HUES48 (cell line): ENCODE measurements at regions not wholly inside any gene's neighbourhood (a gene's known extent, or its start where the extent isn't known, plus 50 kb on each side); places are given as distances from the start of the nearest gene placed in this dataset.
"Not testable (repeated sequence)": the region's sequence is repeated elsewhere in the genome, so short reads cannot be mapped to it uniquely, and the experiment has no call there.

ENCODE experiments used
- H3K27ac ChIP-seq: one replicate; pipeline ENCODE4 v1.7.0; 2013; ENCODE audit warnings: low read depth, low read length, inconsistent platforms
- H3K27me3 ChIP-seq: 2 replicates; pipeline ENCODE4 v1.6.1; 2013; ENCODE audit warnings: mild to moderate bottlenecking, low read length; ENCODE audit not compliant: control insufficient read depth, insufficient read depth
- H3K36me3 ChIP-seq: 2 replicates; pipeline ENCODE4 v1.6.1; 2013; ENCODE audit warnings: low read length; ENCODE audit not compliant: control insufficient read depth, insufficient read depth
- H3K4me1 ChIP-seq: 2 replicates; pipeline ENCODE4 v1.6.1; 2013; ENCODE audit warnings: mild to moderate bottlenecking, low read length; ENCODE audit not compliant: control insufficient read depth, insufficient read depth
- H3K4me3 ChIP-seq: 2 replicates; pipeline ENCODE4 v1.5.1; 2013; ENCODE audit warnings: mild to moderate bottlenecking, low read depth, low read length
- H3K9ac ChIP-seq: 2 replicates; pipeline ENCODE4 v1.6.1; 2013; ENCODE audit warnings: mild to moderate bottlenecking, low read depth, low read length, moderate library complexity
- H3K9me3 ChIP-seq: 2 replicates; pipeline ENCODE4 v1.6.1; 2013; ENCODE audit warnings: low read length; ENCODE audit not compliant: control insufficient read depth, insufficient read depth

- H3K27ac ChIP-seq, H3K9ac ChIP-seq, H3K36me3 ChIP-seq, H3K4me3 ChIP-seq, H3K9me3 ChIP-seq, H3K27me3 ChIP-seq, H3K4me1 ChIP-seq: not testable (repeated sequence)
Measured at GRCh38 chr15:44853304-44853950, 103.1 kb upstream of the TERB2 start.

GRCh38 chr15:44854696-44855095 lies 101.8 kb upstream of the TERB2 start:
- H3K4me3 ChIP-seq, H3K9ac ChIP-seq, H3K36me3 ChIP-seq, H3K9me3 ChIP-seq, H3K4me1 ChIP-seq, H3K27ac ChIP-seq, H3K27me3 ChIP-seq: not testable (repeated sequence)

DNA sequence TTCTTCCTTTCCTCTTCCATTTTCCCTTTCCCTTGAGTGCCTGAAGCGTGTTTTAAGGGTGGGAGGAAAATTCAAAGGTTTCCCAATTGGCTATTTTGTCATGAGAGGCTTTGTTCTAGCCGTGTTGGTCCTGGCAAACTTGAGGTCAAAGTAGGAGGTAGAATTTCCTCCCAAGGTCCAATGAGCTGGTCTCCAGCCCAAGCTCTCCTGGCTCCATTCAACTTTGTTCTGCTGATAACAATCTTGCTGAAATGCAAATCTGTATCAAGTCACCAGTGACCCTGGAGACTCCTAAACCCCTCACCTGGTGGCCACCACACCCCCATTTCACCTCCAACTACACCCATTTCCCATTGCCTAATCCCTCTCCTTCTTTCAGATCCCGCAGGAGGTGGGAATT lies 100.2 kb upstream of the TERB2 start:
- H3K36me3 ChIP-seq, H3K9me3 ChIP-seq, H3K27ac ChIP-seq, H3K9ac ChIP-seq, H3K4me1 ChIP-seq, H3K4me3 ChIP-seq, H3K27me3 ChIP-seq: not testable (repeated sequence)

- H3K36me3 ChIP-seq, H3K27ac ChIP-seq, H3K4me1 ChIP-seq, H3K9me3 ChIP-seq, H3K9ac ChIP-seq, H3K4me3 ChIP-seq, H3K27me3 ChIP-seq: not testable (repeated sequence)
Measured at GRCh38 chr15:44857164-44857710, 99.2 kb upstream of the TERB2 start.

DNA sequence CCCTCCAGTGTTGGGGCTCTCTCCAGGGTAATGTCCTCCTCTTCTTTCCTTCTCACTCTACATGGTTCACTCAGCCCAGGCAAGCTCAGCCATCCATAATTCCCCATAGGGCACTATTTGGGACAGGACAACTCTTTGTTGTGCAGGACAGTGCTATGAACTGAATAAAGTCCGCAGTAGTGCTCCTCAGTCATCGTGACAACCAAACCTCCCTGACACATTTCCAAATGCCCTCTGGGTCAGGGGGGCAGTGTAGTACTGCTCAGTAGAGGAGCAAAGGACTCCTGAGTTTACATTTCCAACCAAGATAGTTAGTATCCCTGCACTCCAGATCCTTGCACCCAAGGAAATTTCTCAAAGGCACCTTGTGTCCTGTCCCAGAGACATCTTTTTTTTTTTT lies 97.4 kb upstream of the TERB2 start:
- H3K27ac ChIP-seq: not testable (repeated sequence)

DNA sequence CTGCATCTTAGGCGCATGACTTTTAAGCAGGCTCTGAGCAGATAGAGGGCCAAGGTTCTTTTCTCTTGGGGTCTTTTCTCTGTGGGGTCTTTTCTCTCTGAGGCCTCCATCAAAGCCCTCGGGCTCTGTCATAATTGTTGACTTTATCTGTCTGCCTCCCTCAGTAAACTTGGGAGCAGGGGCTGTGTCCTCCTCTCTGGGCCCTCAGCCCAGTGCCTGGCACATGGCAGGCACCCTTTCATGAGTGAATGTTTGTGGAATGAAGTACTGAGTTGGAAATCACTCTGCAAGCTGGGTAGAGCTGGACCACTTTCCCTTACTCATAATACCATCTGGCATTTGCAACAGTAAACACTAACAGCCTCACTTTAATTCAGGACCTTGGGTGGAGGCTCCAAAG lies 96.3 kb upstream of the TERB2 start:
- H3K27ac ChIP-seq, H3K4me3 ChIP-seq, H3K9me3 ChIP-seq, H3K4me1 ChIP-seq, H3K27me3 ChIP-seq, H3K9ac ChIP-seq, H3K36me3 ChIP-seq: not testable (repeated sequence)

More for the DNA sequence above, 97.4 kb upstream of the TERB2 start:
- not testable (repeated sequence) for H3K9me3 ChIP-seq, H3K36me3 ChIP-seq, H3K4me1 ChIP-seq, H3K4me3 ChIP-seq, H3K9ac ChIP-seq, H3K27me3 ChIP-seq

- Histone ChIP-seq H3K9me3 (peaks cover 9% of the 10 kb centered on the region), H3K27ac (no peak overlapping the region), H3K4me1 (no peaks in the 10 kb centered on the region), H3K4me3 (no peak overlapping the region), H3K9ac (no peak overlapping the region), H3K36me3 (no peaks in the 10 kb centered on the region), H3K27me3 (no peaks in the 10 kb centered on the region)
Measured at GRCh38 chr15:44861439-44861910, 95.0 kb upstream of the TERB2 start.

DNA sequence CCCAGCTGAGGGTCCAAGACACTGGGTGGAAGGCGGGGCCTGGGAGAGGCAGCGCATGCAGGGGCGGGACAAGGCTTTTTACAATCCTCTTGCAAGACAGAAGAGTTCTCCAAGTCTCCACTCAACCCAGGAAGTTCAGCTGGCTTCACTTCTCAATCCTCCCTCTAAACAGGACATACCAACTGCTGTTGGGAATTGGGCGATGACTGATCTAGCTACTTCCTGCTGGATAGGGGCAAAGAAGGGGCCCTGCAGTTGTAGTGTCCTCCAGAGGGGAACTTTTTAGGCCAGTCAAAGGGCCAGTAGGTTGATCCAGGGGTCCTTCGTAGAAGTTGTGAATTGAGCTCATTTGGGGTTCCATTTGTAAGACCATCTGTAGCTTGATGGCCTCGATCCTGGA lies 94.6 kb upstream of the TERB2 start:
- H3K4me1 ChIP-seq: no peaks in the 10 kb centered on the region
- H3K36me3 ChIP-seq: no peaks in the 10 kb centered on the region
- H3K4me3 ChIP-seq: no peak overlapping the region
- H3K9me3 ChIP-seq: peaks cover 9% of the 10 kb centered on the region
- H3K27ac ChIP-seq: no peak overlapping the region
- H3K27me3 ChIP-seq: no peaks in the 10 kb centered on the region
- no peak overlapping the region for H3K9ac ChIP-seq

DNA sequence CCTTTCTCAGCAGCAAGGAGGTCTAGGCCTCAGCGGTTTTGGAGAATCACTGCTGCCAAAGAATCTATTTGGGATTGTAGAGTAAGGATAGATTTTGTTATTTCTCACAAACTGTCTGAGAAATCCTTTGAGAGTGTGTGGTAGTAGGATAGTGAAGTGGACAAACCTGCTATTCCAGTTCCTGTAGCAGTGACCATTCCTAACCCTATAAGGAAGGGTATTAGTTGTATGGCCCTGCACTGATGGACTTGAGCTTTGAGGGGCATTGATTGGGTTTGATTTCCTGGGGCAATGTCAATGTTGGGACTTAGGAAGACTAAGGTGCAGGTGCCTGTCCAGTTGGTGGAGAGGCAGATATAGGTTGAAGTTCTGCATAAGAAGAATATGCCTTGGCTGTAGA lies 93.6 kb upstream of the TERB2 start:
- H3K9ac ChIP-seq, H3K9me3 ChIP-seq, H3K27me3 ChIP-seq, H3K4me1 ChIP-seq, H3K27ac ChIP-seq, H3K36me3 ChIP-seq, H3K4me3 ChIP-seq: not testable (repeated sequence)

- not testable (repeated sequence) for H3K4me3 ChIP-seq, H3K36me3 ChIP-seq, H3K9ac ChIP-seq
Measured at GRCh38 chr15:44868100-44868499, 88.4 kb upstream of the TERB2 start.

GRCh38 chr15:44870125-44870524 lies 86.4 kb upstream of the TERB2 start:
- not testable (repeated sequence) for H3K4me1 ChIP-seq, H3K27ac ChIP-seq, H3K4me3 ChIP-seq, H3K36me3 ChIP-seq, H3K27me3 ChIP-seq, H3K9ac ChIP-seq
- H3K9me3 ChIP-seq: peaks cover 15% of the 10 kb centered on the region

More at GRCh38 chr15:44868100-44868499, 88.4 kb upstream of the TERB2 start:
- not testable (repeated sequence) for H3K27ac ChIP-seq, H3K4me1 ChIP-seq, H3K9me3 ChIP-seq, H3K27me3 ChIP-seq
